ENCODE measurements at regions not wholly inside any gene's neighbourhood (a gene's known extent, or its start where the extent isn't known, plus 50 kb on each side); places are given as distances from the start of the nearest gene placed in this dataset.

DNA sequence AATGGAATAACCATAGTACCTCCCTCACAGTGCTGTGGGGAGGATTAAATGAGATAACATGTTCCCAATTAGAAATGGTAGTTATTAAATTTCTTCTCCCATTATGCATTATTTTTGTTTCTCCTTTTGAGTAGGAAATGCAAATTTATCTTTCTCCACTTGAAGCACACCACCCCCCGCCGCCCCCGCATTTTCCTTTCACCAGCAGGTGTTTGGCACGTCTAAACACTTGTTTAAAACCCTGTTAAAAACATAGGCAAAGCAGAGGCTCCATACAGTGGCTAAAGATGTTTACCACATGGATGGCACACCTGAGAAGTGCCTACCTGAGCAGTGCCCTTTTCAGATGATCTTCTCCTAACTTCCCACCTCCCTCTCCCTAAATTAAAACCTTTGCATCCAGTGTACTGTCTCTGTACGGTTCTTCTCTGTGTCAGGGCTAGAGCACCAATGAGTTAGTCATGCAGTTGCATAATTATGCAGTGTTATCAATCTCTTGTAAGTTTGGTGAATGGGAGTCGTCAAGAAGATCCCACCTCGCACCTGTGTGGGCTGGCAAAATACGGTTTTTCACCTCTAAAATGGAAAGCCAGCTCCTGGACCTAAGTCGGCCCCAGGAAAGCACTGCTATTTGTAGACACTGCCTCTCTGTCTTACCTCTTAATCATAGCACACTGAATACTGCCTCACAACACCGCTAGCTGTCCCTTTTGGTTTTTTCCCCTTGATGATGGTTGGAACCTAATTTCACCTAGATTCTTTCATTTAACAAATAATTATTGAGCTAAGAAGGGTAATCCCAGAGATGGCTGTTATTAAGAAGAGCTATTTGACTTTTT, 122.0 kb downstream of the CT47B1 start:
- H3K9ac ChIP-seq (ENCODE audit: low read length), result no peak overlapping the region
- H3K27ac ChIP-seq (ENCODE audit: low read depth, low read length), result no peak overlapping the region
- no peaks in the 10 kb centered on the region for H3K9me3 ChIP-seq (ENCODE audit: control insufficient read depth, insufficient read depth, low read depth, low read length)
- H3K36me3 ChIP-seq (ENCODE audit: control insufficient read depth, insufficient read depth, low read length), result no peaks in the 10 kb centered on the region
- peaks cover 15% of the 10 kb centered on the region; the same call in 1 of the 2 replicates for H3K27me3 ChIP-seq (ENCODE audit: control insufficient read depth, insufficient read depth, low read length)
- no peaks in the 10 kb centered on the region for H3K4me1 ChIP-seq (ENCODE audit: control insufficient read depth, insufficient read depth, low read length)
- no peak overlapping the region for H3K4me3 ChIP-seq (ENCODE audit: low read depth, low read length)

DNA sequence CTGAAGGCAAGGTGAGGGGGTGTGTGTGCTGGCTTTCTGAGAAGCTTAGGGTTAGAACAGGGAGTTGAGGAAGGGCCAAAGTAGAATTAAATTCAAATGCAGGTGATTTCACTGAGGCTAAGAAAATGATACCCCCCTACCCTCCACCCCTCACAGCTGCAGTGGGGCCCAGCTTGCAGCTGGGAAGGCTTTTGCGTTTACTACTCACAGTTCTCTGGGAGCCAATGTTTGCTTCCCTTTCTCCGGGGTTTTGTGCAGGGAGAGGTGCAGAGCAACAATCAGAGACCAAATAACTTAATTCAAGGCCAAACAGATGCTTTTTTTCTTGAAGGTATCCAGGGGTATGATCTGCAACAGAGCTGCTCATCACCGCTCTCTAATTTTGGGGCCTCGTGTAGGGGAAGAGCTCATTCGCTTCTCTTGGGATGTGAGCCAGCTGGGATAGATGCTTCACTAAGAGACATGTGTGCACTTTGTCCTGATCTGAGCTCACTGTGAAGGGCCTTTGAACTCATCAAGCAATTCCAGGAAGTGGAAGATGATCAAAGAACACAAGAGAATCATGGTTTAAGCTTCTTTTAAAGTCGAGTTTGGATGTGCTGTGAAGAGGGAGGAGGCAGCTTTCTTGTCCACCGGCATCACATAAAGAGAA, 122.7 kb upstream of the C1GALT1C1 start:
- no peaks in the 10 kb centered on the region for H3K4me1 ChIP-seq (ENCODE audit: control insufficient read depth, insufficient read depth, low read length)
- no peak overlapping the region for H3K4me3 ChIP-seq (ENCODE audit: low read depth, low read length)
- no peak overlapping the region for H3K27ac ChIP-seq (ENCODE audit: low read depth, low read length)
- H3K27me3 ChIP-seq (ENCODE audit: control insufficient read depth, insufficient read depth, low read length), result peaks cover 10% of the 10 kb centered on the region; the same call in 1 of the 2 replicates
- no peaks in the 10 kb centered on the region for H3K36me3 ChIP-seq (ENCODE audit: control insufficient read depth, insufficient read depth, low read length)
- H3K9ac ChIP-seq (ENCODE audit: low read length), result no peak overlapping the region
- no peaks in the 10 kb centered on the region for H3K9me3 ChIP-seq (ENCODE audit: control insufficient read depth, insufficient read depth, low read depth, low read length)

DNA sequence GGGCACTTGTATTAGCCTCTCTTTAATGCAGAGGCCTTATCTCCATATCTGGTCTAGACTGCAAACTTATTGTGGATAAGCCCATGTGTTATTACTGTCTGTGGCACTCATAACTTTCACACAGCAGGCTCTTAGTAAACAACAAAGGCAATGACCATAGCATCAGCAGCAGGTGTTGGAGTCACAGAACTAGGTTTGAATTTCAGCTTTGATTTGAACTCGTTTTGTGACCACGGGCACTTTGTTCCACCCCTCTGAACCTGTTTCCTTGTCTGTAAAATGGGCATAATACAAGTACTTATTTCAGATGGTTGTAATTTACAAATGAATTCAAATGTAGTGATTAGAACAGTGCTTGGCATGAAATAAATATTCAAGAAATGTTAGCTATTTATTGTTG, 121.8 kb upstream of the C1GALT1C1 start:
- H3K4me3 ChIP-seq (ENCODE audit: low read depth, low read length), result no peak overlapping the region
- no peak overlapping the region for H3K9ac ChIP-seq (ENCODE audit: low read length)
- no peaks in the 10 kb centered on the region for H3K36me3 ChIP-seq (ENCODE audit: control insufficient read depth, insufficient read depth, low read length)
- H3K27me3 ChIP-seq (ENCODE audit: control insufficient read depth, insufficient read depth, low read length), result peaks cover 13% of the 10 kb centered on the region; the same call in 1 of the 2 replicates
- H3K9me3 ChIP-seq (ENCODE audit: control insufficient read depth, insufficient read depth, low read depth, low read length), result no peaks in the 10 kb centered on the region
- no peak overlapping the region for H3K27ac ChIP-seq (ENCODE audit: low read depth, low read length)
- H3K4me1 ChIP-seq (ENCODE audit: control insufficient read depth, insufficient read depth, low read length), result no peaks in the 10 kb centered on the region

DNA sequence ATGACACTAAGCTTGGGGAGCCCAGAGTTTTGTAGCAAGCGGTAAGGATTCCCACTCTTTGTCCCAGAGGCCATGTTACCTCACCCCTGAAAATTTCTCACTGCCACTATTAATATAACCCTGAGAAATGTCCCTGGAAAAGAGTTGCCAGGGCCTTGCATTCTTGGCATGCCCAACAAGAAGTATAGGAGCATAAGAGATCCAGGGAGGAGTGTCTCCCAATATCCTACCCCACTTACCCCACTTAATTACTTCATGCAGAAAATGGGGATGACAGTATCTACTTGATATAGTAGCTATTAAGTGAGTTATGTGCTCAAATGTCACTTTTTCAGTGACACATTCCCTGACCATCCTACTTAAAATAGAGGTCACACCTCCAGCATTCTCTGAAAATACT, 120.5 kb upstream of the C1GALT1C1 start:
- Histone ChIP-seq H3K27me3 (ENCODE audit: control insufficient read depth, insufficient read depth, low read length) (peaks cover 22% of the 10 kb centered on the region; the same call in 1 of the 2 replicates), H3K27ac (ENCODE audit: low read depth, low read length) (no peak overlapping the region), H3K4me3 (ENCODE audit: low read depth, low read length) (no peak overlapping the region), H3K9me3 (ENCODE audit: control insufficient read depth, insufficient read depth, low read depth, low read length) (no peaks in the 10 kb centered on the region), H3K9ac (ENCODE audit: low read length) (no peak overlapping the region), H3K4me1 (ENCODE audit: control insufficient read depth, insufficient read depth, low read length) (no peaks in the 10 kb centered on the region), H3K36me3 (ENCODE audit: control insufficient read depth, insufficient read depth, low read length) (no peaks in the 10 kb centered on the region)

DNA sequence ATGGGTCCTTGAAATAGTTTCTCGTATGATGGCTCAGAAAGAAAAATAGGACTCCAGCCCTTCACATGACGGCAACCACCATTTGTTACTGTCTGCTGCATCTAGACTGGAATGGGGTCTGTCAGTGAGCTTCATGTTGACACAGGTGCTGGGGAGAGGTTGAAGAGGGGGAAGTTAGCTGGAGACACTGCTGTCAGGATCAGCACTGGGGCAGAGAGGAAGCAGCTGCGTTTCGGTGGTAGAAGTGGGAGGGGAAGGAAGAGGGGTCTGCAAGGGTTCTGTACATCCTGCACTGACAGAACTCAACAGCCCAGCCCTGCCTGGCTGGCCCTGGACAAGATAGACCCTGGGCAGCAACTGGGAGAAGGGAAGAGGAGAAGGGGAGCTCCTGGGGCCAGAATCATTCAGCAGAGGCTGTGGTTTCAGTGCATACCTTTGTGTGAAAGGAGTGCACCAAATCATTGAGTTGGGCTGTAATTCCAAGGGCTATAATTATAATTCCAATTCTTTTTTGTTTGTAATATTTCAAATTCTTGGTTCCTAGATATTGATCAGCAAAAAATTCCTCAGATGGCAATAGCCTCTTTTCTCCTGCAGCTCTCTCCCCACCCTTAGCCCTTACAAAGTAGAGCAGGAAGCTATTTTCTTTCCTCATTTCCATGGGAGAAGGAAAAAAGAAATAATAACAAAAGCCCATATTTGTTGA, 119.4 kb upstream of the C1GALT1C1 start:
- Histone ChIP-seq H3K36me3 (ENCODE audit: control insufficient read depth, insufficient read depth, low read length) (no peaks in the 10 kb centered on the region), H3K4me1 (ENCODE audit: control insufficient read depth, insufficient read depth, low read length) (no peaks in the 10 kb centered on the region), H3K9ac (ENCODE audit: low read length) (no peak overlapping the region), H3K27ac (ENCODE audit: low read depth, low read length) (no peak overlapping the region), H3K27me3 (ENCODE audit: control insufficient read depth, insufficient read depth, low read length) (peaks cover 19% of the 10 kb centered on the region; the same call in 1 of the 2 replicates), H3K4me3 (ENCODE audit: low read depth, low read length) (no peak overlapping the region), H3K9me3 (ENCODE audit: control insufficient read depth, insufficient read depth, low read depth, low read length) (no peaks in the 10 kb centered on the region)

DNA sequence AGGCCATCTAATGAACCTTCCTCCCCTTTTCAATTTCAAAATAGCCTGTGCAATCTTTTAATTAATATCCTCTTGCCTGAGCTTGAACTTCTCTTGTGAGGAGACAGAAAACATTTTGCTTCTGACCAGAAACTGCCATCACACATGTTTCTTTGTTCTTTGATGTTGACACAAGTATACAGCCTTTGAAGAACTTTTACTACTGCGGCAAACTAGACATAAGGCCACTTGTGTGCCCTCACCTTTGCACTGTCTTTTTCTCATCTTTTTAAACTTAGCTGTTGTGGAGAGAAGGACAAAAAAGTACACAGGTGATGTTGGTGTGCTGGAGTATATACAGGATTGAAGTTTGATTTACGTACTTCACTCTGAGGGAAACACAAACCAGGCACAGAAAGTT, 116.3 kb upstream of the C1GALT1C1 start:
- H3K9me3 ChIP-seq (ENCODE audit: control insufficient read depth, insufficient read depth, low read depth, low read length), result no peaks in the 10 kb centered on the region
- no peak overlapping the region for H3K4me3 ChIP-seq (ENCODE audit: low read depth, low read length)
- H3K9ac ChIP-seq (ENCODE audit: low read length), result no peak overlapping the region
- no peaks in the 10 kb centered on the region for H3K36me3 ChIP-seq (ENCODE audit: control insufficient read depth, insufficient read depth, low read length)
- peaks cover 14% of the 10 kb centered on the region; the same call in 1 of the 2 replicates for H3K27me3 ChIP-seq (ENCODE audit: control insufficient read depth, insufficient read depth, low read length)
- H3K4me1 ChIP-seq (ENCODE audit: control insufficient read depth, insufficient read depth, low read length), result no peaks in the 10 kb centered on the region
- H3K27ac ChIP-seq (ENCODE audit: low read depth, low read length), result no peak overlapping the region

- Histone ChIP-seq H3K27me3 (ENCODE audit: control insufficient read depth, insufficient read depth, low read length) (peaks cover 25% of the 10 kb centered on the region), H3K9ac (ENCODE audit: low read length) (no peak overlapping the region), H3K4me3 (ENCODE audit: low read depth, low read length) (no peak overlapping the region), H3K27ac (ENCODE audit: low read depth, low read length) (no peak overlapping the region), H3K4me1 (ENCODE audit: control insufficient read depth, insufficient read depth, low read length) (peaks cover 11% of the 10 kb centered on the region; the same call in 1 of the 2 replicates), H3K9me3 (ENCODE audit: control insufficient read depth, insufficient read depth, low read depth, low read length) (no peaks in the 10 kb centered on the region), H3K36me3 (ENCODE audit: control insufficient read depth, insufficient read depth, low read length) (no peaks in the 10 kb centered on the region)
Observed at GRCh38 chrX:120742946-120743665, 113.3 kb upstream of the C1GALT1C1 start.

- no peak overlapping the region for H3K4me3 ChIP-seq (ENCODE audit: low read depth, low read length)
- H3K27ac ChIP-seq (ENCODE audit: low read depth, low read length), result no peak overlapping the region
- H3K36me3 ChIP-seq (ENCODE audit: control insufficient read depth, insufficient read depth, low read length), result no peaks in the 10 kb centered on the region
- H3K4me1 ChIP-seq (ENCODE audit: control insufficient read depth, insufficient read depth, low read length), result peaks cover 11% of the 10 kb centered on the region; the same call in 1 of the 2 replicates
- H3K27me3 ChIP-seq (ENCODE audit: control insufficient read depth, insufficient read depth, low read length), result peaks cover 23% of the 10 kb centered on the region
- H3K9me3 ChIP-seq (ENCODE audit: control insufficient read depth, insufficient read depth, low read depth, low read length), result no peaks in the 10 kb centered on the region
- H3K9ac ChIP-seq (ENCODE audit: low read length), result no peak overlapping the region
Observed at GRCh38 chrX:120741452-120741851, 111.6 kb upstream of the C1GALT1C1 start.

GRCh38 chrX:120740072-120740471, 110.2 kb upstream of the C1GALT1C1 start:
- Histone ChIP-seq H3K36me3 (ENCODE audit: control insufficient read depth, insufficient read depth, low read length) (no peaks in the 10 kb centered on the region), H3K4me1 (ENCODE audit: control insufficient read depth, insufficient read depth, low read length) (peaks cover 11% of the 10 kb centered on the region), H3K9me3 (ENCODE audit: control insufficient read depth, insufficient read depth, low read depth, low read length) (no peaks in the 10 kb centered on the region), H3K4me3 (ENCODE audit: low read depth, low read length) (no peak overlapping the region), H3K27me3 (ENCODE audit: control insufficient read depth, insufficient read depth, low read length) (peaks cover 16% of the 10 kb centered on the region), H3K27ac (ENCODE audit: low read depth, low read length) (no peak overlapping the region), H3K9ac (ENCODE audit: low read length) (no peak overlapping the region)

DNA sequence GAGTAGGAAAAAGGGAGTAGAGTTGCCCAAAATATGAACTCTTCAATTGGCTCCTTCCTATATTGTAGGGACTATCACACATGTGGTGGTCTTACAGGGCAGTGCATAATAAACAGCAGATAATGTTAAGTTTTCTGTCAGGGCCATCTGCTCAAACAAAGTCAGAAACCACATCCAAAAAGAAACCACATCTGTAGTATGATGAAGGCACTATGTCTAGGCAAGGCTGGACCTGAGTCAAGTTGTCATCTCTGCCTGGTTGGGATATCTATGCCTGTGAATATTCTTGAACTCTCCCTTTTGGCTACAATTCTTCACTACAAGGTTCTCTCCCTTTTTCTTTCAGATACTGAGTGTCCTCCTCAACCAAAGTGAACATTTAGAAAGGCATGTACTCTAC, 109.4 kb upstream of the C1GALT1C1 start:
- H3K27me3 ChIP-seq (ENCODE audit: control insufficient read depth, insufficient read depth, low read length), result peaks cover 16% of the 10 kb centered on the region
- no peak overlapping the region for H3K9ac ChIP-seq (ENCODE audit: low read length)
- no peaks in the 10 kb centered on the region for H3K9me3 ChIP-seq (ENCODE audit: control insufficient read depth, insufficient read depth, low read depth, low read length)
- peaks cover 16% of the 10 kb centered on the region for H3K4me1 ChIP-seq (ENCODE audit: control insufficient read depth, insufficient read depth, low read length)
- no peaks in the 10 kb centered on the region for H3K36me3 ChIP-seq (ENCODE audit: control insufficient read depth, insufficient read depth, low read length)
- no peak overlapping the region for H3K27ac ChIP-seq (ENCODE audit: low read depth, low read length)
- H3K4me3 ChIP-seq (ENCODE audit: low read depth, low read length), result no peak overlapping the region

Measured in HUES6 (cell line).